Hepatocyte (in vitro differentiated cells): ENCODE measurements at regions not wholly inside any gene's neighbourhood (a gene's known extent, or its start where the extent isn't known, plus 50 kb on each side); places are given as distances from the start of the nearest gene placed in this dataset.

Source experiments
- EZH2phosphoT487 ChIP-seq: fragments of 200-600 bp; sonication (generic); IDR thresholded peaks from one replicate; pipeline ENCODE4 v1.6.1; 2018; ENCODE audit warnings: antibody characterized with exemption, mild to moderate bottlenecking, low read depth, moderate library complexity; ENCODE audit not compliant: unreplicated experiment, severe bottlenecking
- TF ChIP-seq, protein P1 (sequence below): fragments of 200-600 bp; sonication (generic); IDR thresholded peaks from 2 replicates; pipeline ENCODE4 v1.5.1; 2016; ENCODE audit warnings: antibody characterized with exemption, mild to moderate bottlenecking; ENCODE audit not compliant: poor library complexity

DNA sequence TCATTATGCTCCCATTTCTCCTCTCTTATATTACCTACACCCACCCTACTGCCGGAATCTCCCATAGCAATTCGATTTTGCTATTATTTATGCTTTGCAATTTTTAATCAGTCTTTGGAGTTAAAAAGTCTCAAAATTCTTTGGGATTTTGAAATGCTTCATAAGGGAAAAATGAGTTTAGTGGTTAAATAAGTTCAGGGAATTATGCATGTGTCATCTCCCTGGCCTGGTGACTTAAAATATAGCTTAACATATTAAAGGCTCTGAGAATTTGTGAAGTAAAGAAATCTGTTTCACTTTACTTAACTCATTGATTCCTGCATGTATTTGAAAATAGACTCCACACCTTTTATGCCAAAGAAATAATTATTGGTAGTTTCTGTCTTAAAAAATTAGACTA, 185.1 kb upstream of the DIPK2B start:
- TF ChIP-seq, protein P1, sequence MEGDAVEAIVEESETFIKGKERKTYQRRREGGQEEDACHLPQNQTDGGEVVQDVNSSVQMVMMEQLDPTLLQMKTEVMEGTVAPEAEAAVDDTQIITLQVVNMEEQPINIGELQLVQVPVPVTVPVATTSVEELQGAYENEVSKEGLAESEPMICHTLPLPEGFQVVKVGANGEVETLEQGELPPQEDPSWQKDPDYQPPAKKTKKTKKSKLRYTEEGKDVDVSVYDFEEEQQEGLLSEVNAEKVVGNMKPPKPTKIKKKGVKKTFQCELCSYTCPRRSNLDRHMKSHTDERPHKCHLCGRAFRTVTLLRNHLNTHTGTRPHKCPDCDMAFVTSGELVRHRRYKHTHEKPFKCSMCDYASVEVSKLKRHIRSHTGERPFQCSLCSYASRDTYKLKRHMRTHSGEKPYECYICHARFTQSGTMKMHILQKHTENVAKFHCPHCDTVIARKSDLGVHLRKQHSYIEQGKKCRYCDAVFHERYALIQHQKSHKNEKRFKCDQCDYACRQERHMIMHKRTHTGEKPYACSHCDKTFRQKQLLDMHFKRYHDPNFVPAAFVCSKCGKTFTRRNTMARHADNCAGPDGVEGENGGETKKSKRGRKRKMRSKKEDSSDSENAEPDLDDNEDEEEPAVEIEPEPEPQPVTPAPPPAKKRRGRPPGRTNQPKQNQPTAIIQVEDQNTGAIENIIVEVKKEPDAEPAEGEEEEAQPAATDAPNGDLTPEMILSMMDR: no peak
- TF ChIP-seq EZH2phosphoT487: no peak
